GM23338 (cell line): ENCODE measurements at regions not wholly inside any gene's neighbourhood (a gene's known extent, or its start where the extent isn't known, plus 50 kb on each side); places are given as distances from the start of the nearest gene placed in this dataset.

Experiments used
- ATAC-seq: fragments of 200-7000 bp; cut with Tn5 transposase; 3 replicates; pipeline ENCODE4 v1.9.1; 2020
- DNase-seq: peaks from one replicate; pipeline ENCODE4 v3.0.0-alpha.2; 2015; ENCODE audit warnings: low spot score
- H2AFZ ChIP-seq: fragments of 200-600 bp; sonication (generic); 2 replicates; pipeline ENCODE4 v1.8.0; 2016; ENCODE audit warnings: antibody characterized with exemption, mild to moderate bottlenecking, moderate library complexity
- H3F3A ChIP-seq: fragments of 200-600 bp; sonication (generic); replicated peaks from 2 replicates; pipeline ENCODE4 v1.8.0; 2017; ENCODE audit warnings: antibody characterized with exemption, mixed run types, low read depth
- H3K27ac ChIP-seq: fragments of 200-600 bp; sonication (generic); 2 replicates; pipeline ENCODE4 v1.6.1; 2016; ENCODE audit warnings: low read depth
- H3K27me3 ChIP-seq: fragments of 200-600 bp; sonication (generic); 2 replicates; pipeline ENCODE4 v1.8.0; 2016; ENCODE audit warnings: mild to moderate bottlenecking, mixed run types, moderate library complexity; ENCODE audit not compliant: insufficient read depth
- H3K36me3 ChIP-seq: fragments of 200-600 bp; sonication (generic); 2 replicates; pipeline ENCODE4 v1.8.0; 2016; ENCODE audit warnings: mild to moderate bottlenecking; ENCODE audit not compliant: insufficient read depth
- H3K4me1 ChIP-seq: fragments of 200-600 bp; sonication (generic); 2 replicates; pipeline ENCODE4 v1.8.0; 2016; ENCODE audit warnings: mild to moderate bottlenecking, moderate library complexity; ENCODE audit not compliant: insufficient read depth
- H3K4me2 ChIP-seq: fragments of 200-600 bp; sonication (generic); 2 replicates; pipeline ENCODE4 v1.7.1; 2017; ENCODE audit warnings: mixed run types
- H3K4me3 ChIP-seq: fragments of 200-600 bp; sonication (generic); 2 replicates; pipeline ENCODE4 v1.6.1; 2016; ENCODE audit warnings: mixed run types
- H3K79me2 ChIP-seq: fragments of 200-600 bp; sonication (generic); replicated peaks from 2 replicates; pipeline ENCODE4 v1.8.0; 2017; ENCODE audit warnings: mild to moderate bottlenecking; ENCODE audit not compliant: insufficient read depth
- H3K9me2 ChIP-seq: fragments of 200-600 bp; sonication (generic); 2 replicates; pipeline ENCODE4 v1.8.0; 2017; ENCODE audit not compliant: insufficient read depth
- H4K20me1 ChIP-seq: fragments of 200-600 bp; sonication (generic); replicated peaks from 2 replicates; pipeline ENCODE4 v1.8.0; 2017; ENCODE audit warnings: mild to moderate bottlenecking; ENCODE audit not compliant: insufficient read depth
- H3K27ac Mint-ChIP-seq: 2 replicates; pipeline ENCODE4 v1.8.0; 2020; ENCODE audit warnings: inconsistent platforms, mild to moderate bottlenecking, moderate library complexity, mixed read lengths
- H3K27me3 Mint-ChIP-seq: 3 replicates; pipeline ENCODE4 v1.8.0; 2022; ENCODE audit warnings: low read depth, mild to moderate bottlenecking, moderate library complexity, mixed read lengths, inconsistent platforms; ENCODE audit not compliant: insufficient read depth, poor library complexity
- H3K36me3 Mint-ChIP-seq: 3 replicates; pipeline ENCODE4 v1.8.0; 2021; ENCODE audit warnings: low read depth, mild to moderate bottlenecking, inconsistent platforms, moderate library complexity, mixed read lengths
- H3K4me1 Mint-ChIP-seq: 3 replicates; pipeline ENCODE4 v1.8.0; 2020; ENCODE audit warnings: mild to moderate bottlenecking, inconsistent platforms, mixed read lengths
- H3K4me3 Mint-ChIP-seq: 3 replicates; pipeline ENCODE4 v1.8.0; 2021; ENCODE audit warnings: moderate library complexity, mild to moderate bottlenecking, inconsistent platforms, mixed read lengths
- H3K9me3 Mint-ChIP-seq: 3 replicates; pipeline ENCODE4 v1.8.0; 2020; ENCODE audit warnings: moderate library complexity, mild to moderate bottlenecking, inconsistent platforms, mixed read lengths
- EZH2phosphoT487 ChIP-seq: fragments of 200-600 bp; sonication (generic); IDR thresholded peaks from one replicate; pipeline ENCODE4 v1.8.1; 2018; ENCODE audit warnings: antibody characterized with exemption; ENCODE audit not compliant: unreplicated experiment
- JUNB ChIP-seq: IDR thresholded peaks from one replicate; pipeline ENCODE4 v1.6.1; 2016; ENCODE audit warnings: antibody characterized with exemption; ENCODE audit not compliant: unreplicated experiment
- STAT1 ChIP-seq: IDR thresholded peaks from one replicate; pipeline ENCODE4 v1.6.1; 2016; ENCODE audit warnings: antibody characterized with exemption; ENCODE audit not compliant: unreplicated experiment
- ZNF114 ChIP-seq: fragments of 250-450 bp; sonication (Bioruptor Pico); IDR thresholded peaks from 2 replicates; pipeline ENCODE4 v1.5.0; 2020; ENCODE audit warnings: mild to moderate bottlenecking, moderate library complexity
- ZNF331 ChIP-seq: fragments of 250-450 bp; sonication (Bioruptor Pico); IDR thresholded peaks from 2 replicates; pipeline ENCODE4 v1.5.0; 2020; ENCODE audit warnings: low read depth, mild to moderate bottlenecking, moderate library complexity
- TF ChIP-seq, protein P1 (sequence below): fragments of 250-450 bp; sonication (Bioruptor Pico); IDR thresholded peaks from 2 replicates; pipeline ENCODE4 v1.5.0; 2020; ENCODE audit warnings: mild to moderate bottlenecking, moderate library complexity
- TF ChIP-seq, protein P2 (sequence below): IDR thresholded peaks from 2 replicates; pipeline ENCODE4 v1.6.1; 2016; ENCODE audit warnings: antibody characterized with exemption

DNA sequence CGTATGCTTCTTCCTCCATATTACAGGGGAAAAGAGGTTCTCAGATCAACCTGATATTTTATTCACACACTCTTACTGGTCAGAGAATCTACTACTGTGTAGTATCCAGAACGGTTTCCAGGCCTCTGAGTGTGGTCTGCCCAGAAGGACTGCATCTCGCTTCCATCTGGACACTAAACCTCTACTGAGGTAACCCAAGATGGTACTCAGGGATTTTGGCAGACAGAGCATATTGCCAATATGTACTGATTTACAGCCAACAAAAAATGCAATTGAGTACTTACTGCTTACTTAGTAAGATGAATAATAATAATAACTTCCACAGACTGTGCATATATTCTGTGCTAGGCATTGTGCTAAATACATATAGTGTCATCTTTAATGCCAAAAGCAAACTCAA, 55.8 kb downstream of the CYRIA start:
- DNase-seq (no peak), ATAC-seq (no peak)
- H3K27ac Mint-ChIP-seq = no peak overlapping the region
- Histone ChIP-seq H4K20me1 (no peaks in the 10 kb centered on the region), H3K4me1 (0 out of 2 replicates have a peak, but pooled peaks cover 3% of the 10 kb centered on the region), H3F3A (no peaks in the 10 kb centered on the region), H3K36me3 (no peaks in the 10 kb centered on the region), H3K4me2 (no peak overlapping the region), H3K9me2 (peaks cover 8% of the 10 kb centered on the region), H3K79me2 (no peaks in the 10 kb centered on the region), H2AFZ (no peak overlapping the region), H3K27ac (no peak overlapping the region), H3K4me3 (no peak overlapping the region), H3K27me3 (no peaks in the 10 kb centered on the region)
- H3K4me3 Mint-ChIP-seq = no peak overlapping the region
- no peaks in the 10 kb centered on the region for H3K9me3 Mint-ChIP-seq
- H3K27me3 Mint-ChIP-seq = peaks cover 1% of the 10 kb centered on the region
- H3K4me1 Mint-ChIP-seq = peaks cover 6% of the 10 kb centered on the region
- H3K36me3 Mint-ChIP-seq = no peaks in the 10 kb centered on the region
- TF ChIP-seq, protein P1, sequence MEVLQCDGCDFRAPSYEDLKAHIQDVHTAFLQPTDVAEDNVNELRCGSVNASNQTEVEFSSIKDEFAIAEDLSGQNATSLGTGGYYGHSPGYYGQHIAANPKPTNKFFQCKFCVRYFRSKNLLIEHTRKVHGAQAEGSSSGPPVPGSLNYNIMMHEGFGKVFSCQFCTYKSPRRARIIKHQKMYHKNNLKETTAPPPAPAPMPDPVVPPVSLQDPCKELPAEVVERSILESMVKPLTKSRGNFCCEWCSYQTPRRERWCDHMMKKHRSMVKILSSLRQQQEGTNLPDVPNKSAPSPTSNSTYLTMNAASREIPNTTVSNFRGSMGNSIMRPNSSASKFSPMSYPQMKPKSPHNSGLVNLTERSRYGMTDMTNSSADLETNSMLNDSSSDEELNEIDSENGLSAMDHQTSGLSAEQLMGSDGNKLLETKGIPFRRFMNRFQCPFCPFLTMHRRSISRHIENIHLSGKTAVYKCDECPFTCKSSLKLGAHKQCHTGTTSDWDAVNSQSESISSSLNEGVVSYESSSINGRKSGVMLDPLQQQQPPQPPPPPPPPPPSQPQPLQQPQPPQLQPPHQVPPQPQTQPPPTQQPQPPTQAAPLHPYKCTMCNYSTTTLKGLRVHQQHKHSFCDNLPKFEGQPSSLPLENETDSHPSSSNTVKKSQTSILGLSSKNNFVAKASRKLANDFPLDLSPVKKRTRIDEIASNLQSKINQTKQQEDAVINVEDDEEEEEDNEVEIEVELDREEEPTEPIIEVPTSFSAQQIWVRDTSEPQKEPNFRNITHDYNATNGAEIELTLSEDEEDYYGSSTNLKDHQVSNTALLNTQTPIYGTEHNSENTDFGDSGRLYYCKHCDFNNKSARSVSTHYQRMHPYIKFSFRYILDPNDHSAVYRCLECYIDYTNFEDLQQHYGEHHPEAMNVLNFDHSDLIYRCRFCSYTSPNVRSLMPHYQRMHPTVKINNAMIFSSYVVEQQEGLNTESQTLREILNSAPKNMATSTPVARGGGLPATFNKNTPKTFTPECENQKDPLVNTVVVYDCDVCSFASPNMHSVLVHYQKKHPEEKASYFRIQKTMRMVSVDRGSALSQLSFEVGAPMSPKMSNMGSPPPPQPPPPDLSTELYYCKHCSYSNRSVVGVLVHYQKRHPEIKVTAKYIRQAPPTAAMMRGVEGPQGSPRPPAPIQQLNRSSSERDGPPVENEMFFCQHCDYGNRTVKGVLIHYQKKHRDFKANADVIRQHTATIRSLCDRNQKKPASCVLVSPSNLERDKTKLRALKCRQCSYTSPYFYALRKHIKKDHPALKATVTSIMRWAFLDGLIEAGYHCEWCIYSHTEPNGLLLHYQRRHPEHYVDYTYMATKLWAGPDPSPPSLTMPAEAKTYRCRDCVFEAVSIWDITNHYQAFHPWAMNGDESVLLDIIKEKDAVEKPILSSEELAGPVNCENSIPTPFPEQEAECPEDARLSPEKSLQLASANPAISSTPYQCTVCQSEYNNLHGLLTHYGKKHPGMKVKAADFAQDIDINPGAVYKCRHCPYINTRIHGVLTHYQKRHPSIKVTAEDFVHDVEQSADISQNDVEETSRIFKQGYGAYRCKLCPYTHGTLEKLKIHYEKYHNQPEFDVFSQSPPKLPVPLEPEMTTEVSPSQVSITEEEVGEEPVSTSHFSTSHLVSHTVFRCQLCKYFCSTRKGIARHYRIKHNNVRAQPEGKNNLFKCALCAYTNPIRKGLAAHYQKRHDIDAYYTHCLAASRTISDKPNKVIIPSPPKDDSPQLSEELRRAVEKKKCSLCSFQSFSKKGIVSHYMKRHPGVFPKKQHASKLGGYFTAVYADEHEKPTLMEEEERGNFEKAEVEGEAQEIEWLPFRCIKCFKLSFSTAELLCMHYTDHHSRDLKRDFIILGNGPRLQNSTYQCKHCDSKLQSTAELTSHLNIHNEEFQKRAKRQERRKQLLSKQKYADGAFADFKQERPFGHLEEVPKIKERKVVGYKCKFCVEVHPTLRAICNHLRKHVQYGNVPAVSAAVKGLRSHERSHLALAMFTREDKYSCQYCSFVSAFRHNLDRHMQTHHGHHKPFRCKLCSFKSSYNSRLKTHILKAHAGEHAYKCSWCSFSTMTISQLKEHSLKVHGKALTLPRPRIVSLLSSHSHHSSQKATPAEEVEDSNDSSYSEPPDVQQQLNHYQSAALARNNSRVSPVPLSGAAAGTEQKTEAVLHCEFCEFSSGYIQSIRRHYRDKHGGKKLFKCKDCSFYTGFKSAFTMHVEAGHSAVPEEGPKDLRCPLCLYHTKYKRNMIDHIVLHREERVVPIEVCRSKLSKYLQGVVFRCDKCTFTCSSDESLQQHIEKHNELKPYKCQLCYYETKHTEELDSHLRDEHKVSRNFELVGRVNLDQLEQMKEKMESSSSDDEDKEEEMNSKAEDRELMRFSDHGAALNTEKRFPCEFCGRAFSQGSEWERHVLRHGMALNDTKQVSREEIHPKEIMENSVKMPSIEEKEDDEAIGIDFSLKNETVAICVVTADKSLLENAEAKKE (CRISPR knock-in tag) = no peak
- TF ChIP-seq STAT1 (no peak), ZNF114 (no peak), JUNB (no peak), ZNF331 (no peak), EZH2phosphoT487 (no peak)
- TF ChIP-seq, protein P2, sequence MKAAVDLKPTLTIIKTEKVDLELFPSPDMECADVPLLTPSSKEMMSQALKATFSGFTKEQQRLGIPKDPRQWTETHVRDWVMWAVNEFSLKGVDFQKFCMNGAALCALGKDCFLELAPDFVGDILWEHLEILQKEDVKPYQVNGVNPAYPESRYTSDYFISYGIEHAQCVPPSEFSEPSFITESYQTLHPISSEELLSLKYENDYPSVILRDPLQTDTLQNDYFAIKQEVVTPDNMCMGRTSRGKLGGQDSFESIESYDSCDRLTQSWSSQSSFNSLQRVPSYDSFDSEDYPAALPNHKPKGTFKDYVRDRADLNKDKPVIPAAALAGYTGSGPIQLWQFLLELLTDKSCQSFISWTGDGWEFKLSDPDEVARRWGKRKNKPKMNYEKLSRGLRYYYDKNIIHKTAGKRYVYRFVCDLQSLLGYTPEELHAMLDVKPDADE = no peak
